ENCODE measurements at regions not wholly inside any gene's neighbourhood (a gene's known extent, or its start where the extent isn't known, plus 50 kb on each side); places are given as distances from the start of the nearest gene placed in this dataset.

GRCh38 chr14:35979531-35979930 is 153.4 kb downstream of the BRMS1L start:
- intact Hi-C loops (cut with DNase I): no loop called here
- H3K36me3 ChIP-seq: no peaks in the 10 kb centered on the region
- H3K9me3 ChIP-seq: peaks cover 0 to 6% (median 0%) of the 10 kb centered on the region in 12 donors
- TF ChIP-seq CTCF (IDR thresholded peaks at IDR 0.05) (no peak), POLR2A (IDR thresholded peaks at IDR 0.05) (no peak)
- 73 to 79% (median 74%) methylated on average over 6 of the region's 6 CpGs for WGBS, 4 donors
- no peaks in the 10 kb centered on the region for H3K4me1 ChIP-seq
- H3K4me3 ChIP-seq: no peak overlapping the region
- H3K27ac ChIP-seq: no peak overlapping the region
- no peaks in the 10 kb centered on the region for H3K27me3 ChIP-seq
- ATAC-seq (no peak), DNase-seq (no peak)

DNA sequence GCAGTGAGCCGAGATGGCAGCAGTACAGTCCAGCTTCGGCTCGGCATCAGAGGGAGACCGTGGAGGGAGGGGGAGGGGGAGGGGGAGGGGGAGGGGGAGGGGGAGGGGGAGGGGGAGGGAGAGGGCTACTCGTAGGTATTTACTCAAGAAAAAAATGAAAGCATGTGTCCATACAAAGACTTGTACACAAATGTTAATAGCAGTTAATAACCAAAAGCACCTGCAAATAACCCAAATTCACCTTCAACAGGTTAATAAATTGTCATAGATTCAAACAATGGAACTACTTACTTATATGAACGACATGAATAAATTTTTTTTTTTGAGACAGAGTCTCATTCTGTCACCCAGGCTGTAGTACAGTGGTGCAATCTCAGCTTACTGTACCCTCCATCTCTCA is 152.4 kb downstream of the BRMS1L start:
- no peak overlapping the region for H3K4me3 ChIP-seq
- TF ChIP-seq CTCF (IDR thresholded peaks at IDR 0.05) (no peak), POLR2A (IDR thresholded peaks at IDR 0.05) (no peak)
- H3K36me3 ChIP-seq: no peaks in the 10 kb centered on the region
- WGBS, 4 donors: 64 to 86% (median 79%) methylated on average over 2 to 6 of the region's 6 CpGs
- H3K4me1 ChIP-seq: no peaks in the 10 kb centered on the region
- no peak overlapping the region for H3K27ac ChIP-seq
- intact Hi-C loops (cut with DNase I): no loop called here
- H3K9me3 ChIP-seq: peaks cover 0 to 6% (median 0%) of the 10 kb centered on the region in 12 donors
- ATAC-seq (no peak), DNase-seq (no peak)
- H3K27me3 ChIP-seq: no peaks in the 10 kb centered on the region

- Histone ChIP-seq H3K27ac (no peak overlapping the region), H3K9me3 (peaks cover 0 to 6% (median 0%) of the 10 kb centered on the region in 12 donors), H3K4me3 (no peak overlapping the region), H3K36me3 (no peaks in the 10 kb centered on the region), H3K27me3 (no peaks in the 10 kb centered on the region), H3K4me1 (no peaks in the 10 kb centered on the region)
- 78 to 89% (median 85%) methylated on average over 4 of the region's 4 CpGs for WGBS, 4 donors
- intact Hi-C loops (cut with DNase I): no loop called here
- ATAC-seq (no peak), DNase-seq (no peak)
- no peak for TF ChIP-seq POLR2A (IDR thresholded peaks at IDR 0.05)
- no peak for TF ChIP-seq CTCF (IDR thresholded peaks at IDR 0.05)
These were observed 149.7 kb downstream of the BRMS1L start for GRCh38 chr14:35975814-35976213.

GRCh38 chr14:35973770-35974169 is 147.6 kb downstream of the BRMS1L start:
- Histone ChIP-seq H3K4me1 (no peaks in the 10 kb centered on the region), H3K9me3 (peaks cover 0 to 6% (median 0%) of the 10 kb centered on the region in 12 donors), H3K27ac (no peak overlapping the region), H3K36me3 (no peaks in the 10 kb centered on the region), H3K4me3 (no peak overlapping the region), H3K27me3 (peaks cover 0 to 3% (median 0%) of the 10 kb centered on the region in 9 donors)
- ATAC-seq (no peak), DNase-seq (no peak)
- TF ChIP-seq CTCF (IDR thresholded peaks at IDR 0.05): no peak
- no peak for TF ChIP-seq POLR2A (IDR thresholded peaks at IDR 0.05)
- 33 to 77% (median 73%) methylated on average over 1 of the region's 1 CpG for WGBS, 4 donors
- intact Hi-C loops (cut with DNase I): no loop called here

All from heart left ventricle (tissue), 16 donors.